ENCODE measurements at regions not wholly inside any gene's neighbourhood (a gene's known extent, or its start where the extent isn't known, plus 50 kb on each side); places are given as distances from the start of the nearest gene placed in this dataset.

GRCh38 chr21:39065917-39066316, 117.3 kb downstream of the PSMG1 start:
- Histone ChIP-seq H3K27me3 (replicated peaks in 1 of 7) (no peaks in the 10 kb centered on the region), H3K9me3 (peaks cover 0 to 6% (median 0%) of the 10 kb centered on the region in 8 donors), H3K27ac (peak overlapping the region in 7 of 8 donors; percentile 64 to 80 (median 76)), H3K4me3 (no peak overlapping the region), H3K4me1 (peaks cover 0 to 23% (median 10%) of the 10 kb centered on the region in 6 donors), H3K36me3 (no peaks in the 10 kb centered on the region)
- intact Hi-C loops (cut with DNase I; ENCODE audit: low total_unique reads): no loop called here
- TF ChIP-seq CTCF (IDR thresholded peaks at IDR 0.05 in 8 of 11, conservative IDR thresholded peaks at IDR 0.05 in 3 of 11) (no peak), POLR2AphosphoS5 (IDR thresholded peaks at IDR 0.05) (no peak)
- DNase-seq: no peak
- WGBS, 5 donors: 60 to 86% (median 71%) methylated on average over 2 of the region's 2 CpGs

DNA sequence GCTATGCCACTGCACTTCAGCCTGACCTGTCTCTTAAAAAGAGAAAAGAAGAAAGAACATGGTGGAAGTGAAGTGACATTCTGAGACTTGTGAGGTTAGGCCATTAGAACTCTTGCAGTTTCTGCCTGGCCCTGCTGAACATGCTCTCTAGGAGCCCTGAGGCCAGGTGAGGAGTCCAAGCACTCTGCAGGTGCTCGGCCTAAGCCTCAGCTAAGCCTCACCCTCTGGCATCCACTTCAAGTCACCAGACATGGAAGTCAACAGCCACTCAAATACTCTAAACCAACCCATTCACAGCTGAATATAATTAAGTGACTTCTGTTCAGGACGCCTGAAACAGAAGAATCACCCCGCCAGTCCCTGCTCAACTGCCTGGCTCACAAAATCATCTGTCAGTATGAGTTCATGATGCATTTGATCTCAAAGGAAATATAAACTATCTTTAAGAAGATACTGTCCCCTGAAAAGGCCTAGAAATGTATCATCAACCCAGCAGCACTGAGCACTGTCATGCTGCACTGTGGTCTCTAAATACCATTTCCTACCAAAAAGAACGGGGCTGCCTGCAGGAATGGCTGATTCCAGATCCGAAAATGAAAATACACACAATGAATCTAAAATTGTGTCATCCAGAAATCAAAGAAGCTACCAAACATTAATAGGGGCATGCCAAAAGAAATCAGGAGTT, 118.8 kb downstream of the PSMG1 start:
- Histone ChIP-seq H3K4me3 (no peak overlapping the region), H3K4me1 (peaks cover 0 to 23% (median 10%) of the 10 kb centered on the region in 6 donors), H3K9me3 (peaks cover 0 to 6% (median 0%) of the 10 kb centered on the region in 8 donors), H3K27ac (peak overlapping the region in 6 of 8 donors; percentile 41 to 80 (median 77)), H3K27me3 (replicated peaks in 1 of 7) (no peaks in the 10 kb centered on the region), H3K36me3 (no peaks in the 10 kb centered on the region)
- 88 to 97% (median 95%) methylated on average over 5 of the region's 5 CpGs for WGBS, 5 donors
- intact Hi-C loops (cut with DNase I; ENCODE audit: low total_unique reads): no loop called here
- TF ChIP-seq POLR2AphosphoS5 (IDR thresholded peaks at IDR 0.05) (no peak), POLR2A (IDR thresholded peaks at IDR 0.05) (no peak), CTCF (IDR thresholded peaks at IDR 0.05 in 8 of 11, conservative IDR thresholded peaks at IDR 0.05 in 3 of 11) (no peak)
- DNase-seq: no peak

- H3K4me3 ChIP-seq: no peak overlapping the region
- no peak for DNase-seq
- H3K27me3 ChIP-seq (replicated peaks in 1 of 7): no peaks in the 10 kb centered on the region
- intact Hi-C loops (cut with DNase I; ENCODE audit: low total_unique reads): no loop called here
- H3K27ac ChIP-seq: peak overlapping the region in 3 of 8 donors; percentile 10 to 76 (median 34)
- TF ChIP-seq CTCF (IDR thresholded peaks at IDR 0.05 in 8 of 11, conservative IDR thresholded peaks at IDR 0.05 in 3 of 11) (no peak), POLR2A (IDR thresholded peaks at IDR 0.05) (no peak), POLR2AphosphoS5 (IDR thresholded peaks at IDR 0.05) (no peak)
- H3K9me3 ChIP-seq: peaks cover 0 to 6% (median 0%) of the 10 kb centered on the region in 8 donors
- peaks cover 0 to 23% (median 10%) of the 10 kb centered on the region in 6 donors for H3K4me1 ChIP-seq
- no peaks in the 10 kb centered on the region for H3K36me3 ChIP-seq
Measured at GRCh38 chr21:39063517-39063916, 119.7 kb downstream of the PSMG1 start.

- TF ChIP-seq POLR2AphosphoS5 (IDR thresholded peaks at IDR 0.05) (no peak), POLR2A (IDR thresholded peaks at IDR 0.05) (no peak), CTCF (IDR thresholded peaks at IDR 0.05 in 8 of 11, conservative IDR thresholded peaks at IDR 0.05 in 3 of 11) (no peak)
- peaks cover 0 to 6% (median 0%) of the 10 kb centered on the region in 8 donors for H3K9me3 ChIP-seq
- intact Hi-C loops (cut with DNase I; ENCODE audit: low total_unique reads): no loop called here
- no peak for DNase-seq
- H3K4me1 ChIP-seq: peaks cover 0 to 10% (median 6%) of the 10 kb centered on the region in 6 donors
- H3K27ac ChIP-seq: no peak overlapping the region
- 89 to 97% (median 97%) methylated on average over 5 to 9 of the region's 9 CpGs for WGBS, 5 donors
- H3K36me3 ChIP-seq: no peaks in the 10 kb centered on the region
- no peak overlapping the region for H3K4me3 ChIP-seq
- no peaks in the 10 kb centered on the region for H3K27me3 ChIP-seq (replicated peaks in 1 of 7)
Measured at GRCh38 chr21:39062196-39062595, 121.1 kb downstream of the PSMG1 start.
